Heart right ventricle (tissue), 16 donors: ENCODE measurements at regions not wholly inside any gene's neighbourhood (a gene's known extent, or its start where the extent isn't known, plus 50 kb on each side); places are given as distances from the start of the nearest gene placed in this dataset.

ENCODE experiments used
- ATAC-seq, 8 donors: fragments of 200-7000 bp; cut with Tn5 transposase; one replicate each; pipeline ENCODE4 v1.9.1; 2020; ENCODE audit warnings: mild to moderate bottlenecking in 8 of 8, moderate library complexity in 8 of 8, moderate number of reproducible peaks in 1 of 8
- DNase-seq, 2 donors: peaks; one replicate each; pipeline ENCODE4 v3.0.0-alpha.2; 2020
- H3K27ac ChIP-seq, 10 donors: fragments of 200-600 bp; sonication (generic) in 2 of 10; one replicate each; pipeline versions ENCODE4 v1.5.0 to v1.8.0; 2020 to 2022; ENCODE audit warnings: mild to moderate bottlenecking in 3 of 10
- H3K27me3 ChIP-seq, 7 donors: fragments of 200-600 bp; one replicate each; pipeline ENCODE4 v1.8.0; 2021 to 2022; ENCODE audit warnings: mild to moderate bottlenecking in 2 of 7
- H3K36me3 ChIP-seq, 9 donors: fragments of 200-600 bp; sonication (generic) in 1 of 9; one replicate each; pipeline versions ENCODE4 v1.5.0 to v1.8.0; 2020 to 2022; ENCODE audit warnings: mild to moderate bottlenecking in 2 of 9
- H3K4me1 ChIP-seq, 9 donors: fragments of 200-600 bp; sonication (generic) in 1 of 9; one replicate each; pipeline versions ENCODE4 v1.5.0 to v1.8.0; 2020 to 2022; ENCODE audit warnings: mild to moderate bottlenecking in 4 of 9
- H3K4me3 ChIP-seq, 10 donors: fragments of 200-600 bp; sonication (generic) in 2 of 10; one replicate each; pipeline versions ENCODE4 v1.5.0 to v1.8.0; 2020 to 2022; ENCODE audit warnings: mild to moderate bottlenecking in 7 of 10, moderate library complexity in 2 of 10
- H3K9me3 ChIP-seq, 11 donors: fragments of 200-600 bp in 10 of 11; sonication (generic) in 2 of 11; one replicate each; pipeline versions ENCODE4 v1.5.0 to v1.8.0; 2013 to 2022; ENCODE audit warnings: mild to moderate bottlenecking in 2 of 11, control low read depth in 1 of 11, moderate library complexity in 1 of 11
- WGBS, 2 donors: extraction: QIAGEN DNeasy Blood & Tissue Kit; methylation state at CpG; one replicate each; pipeline ENCODE4 v1.1.7; 2013; ENCODE audit warnings: inconsistent platforms in 1 of 2; 5-methylcytosine and 5-hydroxymethylcytosine counted together
- intact Hi-C, 10 donors: fragments of 100-400 bp; cut with DNase I; formaldehyde crosslinking; loops; one replicate each; pipeline versions ENCODE4 v1.11.1 to v1.14.2; 2022
- TF ChIP-seq, protein P1 (sequence below), 9 donors: fragments of 200-600 bp; sonication (generic) in 2 of 9; IDR thresholded peaks; one replicate each; pipeline versions ENCODE4 v1.5.0 to v1.8.0; 2021 to 2022; ENCODE audit warnings: antibody characterized with exemption in 9 of 9, mild to moderate bottlenecking in 5 of 9, moderate library complexity in 1 of 9
- donor health status: Arrhythmogenic right ventricular cardiomyopathy.
- donor health status: ischemic (EF 13 %, LVEDD 7.1; RV severe dilation, severe dysfunction).
- donor health status: healthy with polysubstance abuse.
- donor health status: DM: no; HTN: yes; CAD: no.
- donor health status: DM: no; HTN: no; CAD: no.
- donor health status: ischemic (EF 25% LVEDD 6.9; RV normal size, moderate dysfunction).
- donor health status: ischemic (EF 25% LVEDD 5.7; RV mildly dilated, moderate dysfunction).
- donor health status: healthy.
- donor health status: DM: yes; HTN: yes; CAD: no.
- donor health status: Ischemic cardiomyopathy.
- donor health status: ischemic (EF 35%, LVEDD 5.7; RV mildly dilated, moderate dysfunction).
- donor health status: nonischemic (EF 11% LVEDD 7.7; RV severe dilation, severe dysfunction).
- donor health status: DM: yes; HTN: yes; CAD: no.
- donor health status: PGD.
- donor health status: ischemic (EF 29% LVEDD 5.4; RV normal size, mild dysfunction).
- donor health status: nonischemic (EF 23%, LVEDD 6.1; RV moderate dilation, normal function).

DNA sequence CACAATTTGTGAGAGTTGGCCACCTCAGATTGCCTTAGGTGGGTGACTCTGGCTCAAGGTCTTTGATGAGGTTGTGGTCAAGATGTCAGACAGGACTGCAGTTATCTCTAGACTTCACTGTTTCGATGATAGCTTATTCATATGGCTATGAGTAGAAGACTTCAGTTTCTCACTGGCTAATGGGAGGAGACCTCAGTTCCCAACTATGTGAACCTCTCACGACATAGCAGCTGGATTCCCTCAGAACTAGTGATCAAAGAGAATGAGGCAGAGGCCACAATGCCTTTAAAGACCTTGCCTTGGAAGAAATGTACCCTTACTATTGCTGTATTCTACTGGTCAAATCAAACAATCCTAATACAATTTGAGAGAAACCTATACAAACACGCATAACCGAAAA lies 607.5 kb upstream of the ROBO2 start:
- no peak for ATAC-seq
- TF ChIP-seq, protein P1, sequence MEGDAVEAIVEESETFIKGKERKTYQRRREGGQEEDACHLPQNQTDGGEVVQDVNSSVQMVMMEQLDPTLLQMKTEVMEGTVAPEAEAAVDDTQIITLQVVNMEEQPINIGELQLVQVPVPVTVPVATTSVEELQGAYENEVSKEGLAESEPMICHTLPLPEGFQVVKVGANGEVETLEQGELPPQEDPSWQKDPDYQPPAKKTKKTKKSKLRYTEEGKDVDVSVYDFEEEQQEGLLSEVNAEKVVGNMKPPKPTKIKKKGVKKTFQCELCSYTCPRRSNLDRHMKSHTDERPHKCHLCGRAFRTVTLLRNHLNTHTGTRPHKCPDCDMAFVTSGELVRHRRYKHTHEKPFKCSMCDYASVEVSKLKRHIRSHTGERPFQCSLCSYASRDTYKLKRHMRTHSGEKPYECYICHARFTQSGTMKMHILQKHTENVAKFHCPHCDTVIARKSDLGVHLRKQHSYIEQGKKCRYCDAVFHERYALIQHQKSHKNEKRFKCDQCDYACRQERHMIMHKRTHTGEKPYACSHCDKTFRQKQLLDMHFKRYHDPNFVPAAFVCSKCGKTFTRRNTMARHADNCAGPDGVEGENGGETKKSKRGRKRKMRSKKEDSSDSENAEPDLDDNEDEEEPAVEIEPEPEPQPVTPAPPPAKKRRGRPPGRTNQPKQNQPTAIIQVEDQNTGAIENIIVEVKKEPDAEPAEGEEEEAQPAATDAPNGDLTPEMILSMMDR (IDR thresholded peaks at IDR 0.05): no peak
- no peaks in the 10 kb centered on the region for H3K4me1 ChIP-seq
- 65 to 71% methylated on average over 4 of the region's 4 CpGs for WGBS, 2 donors
- H3K27me3 ChIP-seq: no peaks in the 10 kb centered on the region
- no peak overlapping the region for H3K27ac ChIP-seq
- intact Hi-C loops: no loop called here
- no peaks in the 10 kb centered on the region for H3K9me3 ChIP-seq
- H3K4me3 ChIP-seq: no peak overlapping the region
- H3K36me3 ChIP-seq: no peaks in the 10 kb centered on the region
- DNase-seq: no peak

DNA sequence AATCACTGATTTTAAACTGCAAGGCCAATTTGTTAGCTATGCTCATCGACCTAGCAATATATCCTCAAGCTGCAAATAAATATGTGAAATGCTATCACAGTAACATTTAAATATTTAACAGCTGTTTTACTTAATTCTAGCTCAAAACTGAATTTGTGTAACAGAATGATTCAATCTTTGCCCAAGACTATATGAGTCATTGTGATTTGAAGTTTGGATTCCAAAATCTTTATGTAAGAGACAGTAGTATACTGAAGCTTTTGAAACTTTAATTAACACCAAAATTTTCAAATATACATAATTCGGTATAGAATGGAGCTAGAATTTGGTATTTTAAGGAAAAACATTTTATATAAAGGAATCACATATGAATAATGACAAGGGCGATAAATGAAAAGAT lies 603.0 kb upstream of the ROBO2 start:
- DNase-seq: no peak
- Histone ChIP-seq H3K4me3 (no peak overlapping the region), H3K36me3 (no peaks in the 10 kb centered on the region), H3K9me3 (no peaks in the 10 kb centered on the region), H3K4me1 (no peaks in the 10 kb centered on the region), H3K27me3 (no peaks in the 10 kb centered on the region), H3K27ac (no peak overlapping the region)
- TF ChIP-seq, protein P1 (IDR thresholded peaks at IDR 0.05): no peak
- 68 to 79% methylated on average over 3 of the region's 3 CpGs for WGBS, 2 donors
- intact Hi-C loops: no loop called here
- no peak for ATAC-seq

DNA sequence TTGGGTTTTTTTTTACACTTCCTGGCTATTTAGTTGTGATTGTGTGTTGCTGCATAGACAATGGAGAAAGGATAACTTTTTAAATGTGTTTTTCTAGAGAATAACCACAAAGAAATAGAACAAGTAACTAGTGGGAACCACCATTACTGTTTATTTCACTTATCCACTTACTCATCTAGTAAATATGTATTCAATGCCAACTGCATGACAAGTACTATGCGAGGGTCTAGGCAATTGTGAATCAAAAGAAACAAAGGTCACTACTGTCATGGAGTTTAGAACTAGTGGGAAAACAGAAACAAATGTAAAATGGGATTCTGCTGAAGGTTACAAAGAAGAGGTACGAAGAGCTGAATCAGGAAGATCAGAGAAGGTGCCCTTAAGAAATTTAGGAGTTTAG lies 600.9 kb upstream of the ROBO2 start:
- intact Hi-C loops: no loop called here
- ATAC-seq (no peak), DNase-seq (no peak)
- TF ChIP-seq, protein P1 (IDR thresholded peaks at IDR 0.05): no peak
- H3K4me3 ChIP-seq: no peak overlapping the region
- H3K27ac ChIP-seq: no peak overlapping the region
- peaks cover 0 to 3% (median 0%) of the 10 kb centered on the region in 11 donors for H3K9me3 ChIP-seq
- H3K27me3 ChIP-seq: no peaks in the 10 kb centered on the region
- no peaks in the 10 kb centered on the region for H3K36me3 ChIP-seq
- H3K4me1 ChIP-seq: no peaks in the 10 kb centered on the region
- 67 to 74% methylated on average over 1 to 2 of the region's 2 CpGs for WGBS, 2 donors

DNA sequence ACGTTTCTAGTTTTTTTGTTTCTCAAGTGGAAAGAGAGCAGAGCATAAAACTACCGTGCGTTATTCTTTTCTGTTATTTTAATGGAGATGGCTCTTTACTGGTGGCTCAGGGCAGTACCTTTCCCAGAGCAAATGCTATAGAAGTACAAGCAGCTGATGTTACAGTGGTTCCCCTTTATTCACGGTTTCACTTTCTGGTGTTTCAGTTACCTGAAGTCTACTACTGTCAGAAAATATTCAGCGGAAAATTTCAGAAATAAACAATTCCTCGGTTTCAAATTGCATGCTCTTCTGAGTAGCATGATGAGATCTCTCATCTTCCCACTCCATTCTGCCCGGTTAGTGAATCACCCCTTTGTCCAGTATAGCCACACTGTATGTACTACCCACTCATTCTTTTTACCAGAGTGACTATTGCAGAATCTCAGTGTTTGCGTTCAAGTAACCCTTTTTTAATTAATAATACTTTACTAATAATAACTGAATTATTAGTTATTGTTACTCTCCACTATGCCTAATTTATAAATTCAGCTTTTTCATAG lies 597.5 kb upstream of the ROBO2 start:
- no peak for ATAC-seq
- DNase-seq: no peak
- intact Hi-C loops: no loop called here
- Histone ChIP-seq H3K27me3 (no peaks in the 10 kb centered on the region), H3K27ac (no peak overlapping the region), H3K4me3 (no peak overlapping the region), H3K9me3 (peaks cover 0 to 6% (median 0%) of the 10 kb centered on the region in 11 donors), H3K36me3 (no peaks in the 10 kb centered on the region), H3K4me1 (no peaks in the 10 kb centered on the region)
- TF ChIP-seq, protein P1 (IDR thresholded peaks at IDR 0.05): no peak
- WGBS, 2 donors: 85 to 86% methylated on average over 8 of the region's 8 CpGs
